SJSA1 (cell line): ENCODE measurements at regions not wholly inside any gene's neighbourhood (a gene's known extent, or its start where the extent isn't known, plus 50 kb on each side); places are given as distances from the start of the nearest gene placed in this dataset.

Source experiments
- DNase-seq, 2 experiments: peaks; one replicate each; pipeline ENCODE4 v3.0.0-alpha.2; 2015 to 2020; ENCODE audit warnings: low spot score in 2 of 2, low read depth in 1 of 2
- H3K27ac ChIP-seq: fragments of 250-450 bp; sonication (Bioruptor Pico); 2 replicates; pipeline ENCODE4 v1.5.1; 2020; ENCODE audit warnings: mild to moderate bottlenecking, moderate library complexity
- H3K27me3 ChIP-seq: fragments of 250-450 bp; sonication (Bioruptor Pico); replicated peaks from 2 replicates; pipeline ENCODE4 v1.5.1; 2020; ENCODE audit warnings: mild to moderate bottlenecking, moderate library complexity
- H3K36me3 ChIP-seq: fragments of 250-450 bp; sonication (Bioruptor Pico); 2 replicates; pipeline ENCODE4 v1.5.1; 2020; ENCODE audit warnings: mild to moderate bottlenecking
- H3K4me1 ChIP-seq: fragments of 250-450 bp; sonication (Bioruptor Pico); replicated peaks from 2 replicates; pipeline ENCODE4 v1.6.1; 2021; ENCODE audit warnings: mild to moderate bottlenecking
- H3K4me3 ChIP-seq: fragments of 250-450 bp; sonication (Bioruptor Pico); 2 replicates; pipeline ENCODE4 v1.5.1; 2020; ENCODE audit warnings: mild to moderate bottlenecking
- H3K9me3 ChIP-seq: fragments of 250-450 bp; sonication (Bioruptor Pico); replicated peaks from 2 replicates; pipeline ENCODE4 v1.5.1; 2020; ENCODE audit warnings: mild to moderate bottlenecking

DNA sequence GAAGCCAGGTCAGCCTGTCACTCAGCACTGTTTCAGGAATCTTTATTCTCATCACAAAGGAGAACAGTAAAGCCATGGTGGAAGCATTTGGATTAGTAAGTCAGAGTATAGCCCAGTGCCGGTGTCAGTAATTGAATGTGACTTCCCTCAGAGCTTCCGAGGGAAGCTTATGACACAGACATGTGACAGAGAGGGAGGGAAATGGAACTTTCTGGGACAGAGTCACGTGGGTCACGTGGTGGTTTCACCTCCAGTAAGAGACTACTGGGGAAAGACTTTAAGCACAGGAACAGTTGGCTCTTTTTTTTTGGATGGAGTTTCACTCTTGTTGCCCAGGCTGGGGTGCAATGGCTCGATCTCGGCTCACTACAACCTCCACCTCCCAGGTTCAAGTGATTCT lies 53.3 kb upstream of the CCDC160 start:
- Histone ChIP-seq H3K27ac (no peak overlapping the region), H3K9me3 (no peaks in the 10 kb centered on the region), H3K36me3 (no peaks in the 10 kb centered on the region), H3K4me3 (no peak overlapping the region), H3K4me1 (no peaks in the 10 kb centered on the region), H3K27me3 (no peaks in the 10 kb centered on the region)
- DNase-seq: no peak

DNA sequence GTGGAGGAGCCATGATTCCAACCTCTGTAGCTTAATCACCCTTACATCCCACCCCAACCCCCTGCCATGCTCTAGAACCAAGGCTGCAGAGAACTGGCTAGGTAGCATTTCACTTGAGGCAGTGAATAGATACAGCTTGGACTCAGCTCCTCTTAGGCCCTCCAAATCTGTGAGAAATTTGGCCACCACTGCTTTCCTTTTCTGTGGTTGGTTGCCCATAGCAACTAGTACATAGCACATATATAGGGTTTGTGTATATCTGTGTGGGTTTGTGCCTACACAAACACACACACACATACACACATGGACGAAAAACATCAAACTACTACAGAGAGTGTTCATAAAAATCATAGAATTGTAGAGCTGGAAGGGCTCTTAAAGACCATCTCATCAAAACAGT lies 52.0 kb upstream of the CCDC160 start:
- no peak for DNase-seq
- Histone ChIP-seq H3K36me3 (no peaks in the 10 kb centered on the region), H3K27ac (no peak overlapping the region), H3K4me3 (no peak overlapping the region), H3K9me3 (no peaks in the 10 kb centered on the region), H3K27me3 (no peaks in the 10 kb centered on the region), H3K4me1 (no peaks in the 10 kb centered on the region)

DNA sequence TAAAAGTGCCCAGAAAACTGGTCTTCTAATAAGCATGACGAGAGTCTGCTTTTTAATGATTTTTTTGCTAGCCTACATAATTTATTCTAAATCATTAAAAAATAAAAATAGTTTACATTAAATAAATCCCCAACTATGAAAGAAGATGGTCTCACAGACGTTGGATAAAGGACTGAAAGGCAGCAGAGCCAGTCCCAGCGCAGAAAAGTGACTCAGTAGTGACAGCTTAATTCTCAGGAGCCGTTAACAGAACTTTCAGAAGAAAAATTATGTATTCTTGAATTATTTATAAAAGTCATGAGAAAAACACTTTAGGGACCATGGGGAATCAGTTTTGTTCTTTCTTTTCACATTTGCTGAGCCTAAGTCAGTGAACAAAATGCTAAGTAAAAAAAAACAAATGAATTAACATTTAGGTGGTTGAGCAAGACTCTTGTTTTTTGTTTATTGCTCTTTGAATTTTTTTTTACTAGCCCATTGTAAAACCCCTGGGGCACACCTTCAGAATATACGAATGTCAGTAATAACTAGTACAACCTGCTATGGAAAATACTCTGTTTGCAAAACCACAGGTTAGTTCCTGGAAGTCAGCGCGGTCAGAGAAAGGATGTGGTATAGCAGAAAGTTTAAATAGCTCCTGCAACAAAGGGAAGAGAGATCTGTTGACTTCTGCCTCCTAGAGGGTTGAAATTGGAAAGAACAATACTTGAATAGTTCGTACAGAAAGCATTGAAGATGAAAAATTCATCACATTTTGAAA lies 50.4 kb upstream of the CCDC160 start:
- no peaks in the 10 kb centered on the region for H3K27me3 ChIP-seq
- DNase-seq: no peak
- H3K4me3 ChIP-seq: no peak overlapping the region
- no peak overlapping the region for H3K27ac ChIP-seq
- no peaks in the 10 kb centered on the region for H3K9me3 ChIP-seq
- H3K4me1 ChIP-seq: no peaks in the 10 kb centered on the region
- no peaks in the 10 kb centered on the region for H3K36me3 ChIP-seq
